Duodenal mucosa (tissue), 2 donors: ENCODE measurements at regions not wholly inside any gene's neighbourhood (a gene's known extent, or its start where the extent isn't known, plus 50 kb on each side); places are given as distances from the start of the nearest gene placed in this dataset.

Experiments used
- H3K27ac ChIP-seq: one replicate; pipeline ENCODE4 v1.7.0; 2013; ENCODE audit warnings: low read depth, low read length
- H3K27me3 ChIP-seq, 2 donors: one replicate each; pipeline ENCODE4 v1.7.0; 2013; ENCODE audit warnings: low read length in 2 of 2, control low read depth in 1 of 2; ENCODE audit not compliant: insufficient read depth in 2 of 2, control insufficient read depth in 1 of 2
- H3K36me3 ChIP-seq, 2 donors: one replicate each; pipeline ENCODE4 v1.7.0; 2013; ENCODE audit warnings: low read length in 2 of 2, control low read depth in 1 of 2; ENCODE audit not compliant: insufficient read depth in 2 of 2, control insufficient read depth in 1 of 2
- H3K4me1 ChIP-seq, 2 donors: one replicate each; pipeline ENCODE4 v1.7.0; 2013; ENCODE audit warnings: low read length in 2 of 2, control low read depth in 1 of 2; ENCODE audit not compliant: insufficient read depth in 2 of 2, control insufficient read depth in 1 of 2
- H3K4me3 ChIP-seq, 2 donors: one replicate each; pipeline ENCODE4 v1.7.0; 2013; ENCODE audit warnings: low read length in 2 of 2, low read depth in 1 of 2
- H3K9ac ChIP-seq, 2 donors: one replicate each; pipeline ENCODE4 v1.7.0; 2013; ENCODE audit warnings: low read length in 2 of 2, low read depth in 1 of 2
- H3K9me3 ChIP-seq, 2 donors: one replicate each; pipeline ENCODE4 v1.7.0; 2013; ENCODE audit warnings: low read length in 2 of 2, control low read depth in 1 of 2; ENCODE audit not compliant: control insufficient read depth in 1 of 2

DNA sequence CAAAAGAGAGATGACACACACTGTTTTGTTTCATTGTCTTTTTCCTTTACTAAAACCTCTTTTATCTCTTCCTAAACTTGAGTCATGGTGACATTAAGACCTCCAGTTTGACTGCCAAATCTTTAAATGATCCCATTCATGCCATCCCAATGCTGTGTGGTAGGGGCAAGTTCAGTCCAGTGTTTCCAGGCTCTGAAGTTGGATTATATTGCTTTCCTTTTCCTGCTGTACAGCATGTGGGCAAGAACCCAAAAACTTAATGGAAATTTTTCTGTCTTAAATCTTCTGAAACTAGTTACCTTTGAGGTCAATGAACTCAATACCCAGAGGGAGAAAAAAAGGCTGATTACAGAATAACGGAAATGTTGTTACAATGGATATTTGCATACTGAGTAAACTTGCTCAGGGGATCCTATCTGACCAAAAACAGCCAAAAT lies 187.1 kb upstream of the FAR2 start:
- Histone ChIP-seq H3K36me3 (no peaks in the 10 kb centered on the region), H3K4me1 (no peaks in the 10 kb centered on the region), H3K27ac (no peak overlapping the region), H3K9ac (no peak overlapping the region), H3K4me3 (no peak overlapping the region), H3K27me3 (no peaks in the 10 kb centered on the region), H3K9me3 (no peaks in the 10 kb centered on the region)

DNA sequence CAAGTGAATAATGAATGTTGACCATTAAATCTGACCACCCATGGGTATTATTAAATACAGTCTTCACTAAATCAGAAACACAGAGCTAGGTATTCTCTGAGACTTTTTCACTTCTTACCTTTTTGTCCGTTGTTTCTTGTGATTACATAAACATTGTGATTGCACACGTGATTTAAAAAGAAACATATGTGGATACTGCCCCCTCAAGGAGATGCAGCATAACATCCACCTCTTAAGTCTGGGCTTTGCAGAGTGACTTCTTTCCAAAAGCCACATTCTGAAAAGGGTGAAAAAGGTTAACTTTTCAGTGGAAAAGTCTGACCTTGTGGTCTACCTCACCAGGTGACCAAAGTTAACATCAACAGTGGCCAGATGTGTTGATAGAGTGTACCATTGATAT lies 185.5 kb upstream of the FAR2 start:
- H3K4me3 ChIP-seq = no peak overlapping the region
- no peaks in the 10 kb centered on the region for H3K4me1 ChIP-seq
- H3K27ac ChIP-seq = no peak overlapping the region
- H3K36me3 ChIP-seq = no peaks in the 10 kb centered on the region
- H3K27me3 ChIP-seq = no peaks in the 10 kb centered on the region
- no peak overlapping the region for H3K9ac ChIP-seq
- no peaks in the 10 kb centered on the region for H3K9me3 ChIP-seq

DNA sequence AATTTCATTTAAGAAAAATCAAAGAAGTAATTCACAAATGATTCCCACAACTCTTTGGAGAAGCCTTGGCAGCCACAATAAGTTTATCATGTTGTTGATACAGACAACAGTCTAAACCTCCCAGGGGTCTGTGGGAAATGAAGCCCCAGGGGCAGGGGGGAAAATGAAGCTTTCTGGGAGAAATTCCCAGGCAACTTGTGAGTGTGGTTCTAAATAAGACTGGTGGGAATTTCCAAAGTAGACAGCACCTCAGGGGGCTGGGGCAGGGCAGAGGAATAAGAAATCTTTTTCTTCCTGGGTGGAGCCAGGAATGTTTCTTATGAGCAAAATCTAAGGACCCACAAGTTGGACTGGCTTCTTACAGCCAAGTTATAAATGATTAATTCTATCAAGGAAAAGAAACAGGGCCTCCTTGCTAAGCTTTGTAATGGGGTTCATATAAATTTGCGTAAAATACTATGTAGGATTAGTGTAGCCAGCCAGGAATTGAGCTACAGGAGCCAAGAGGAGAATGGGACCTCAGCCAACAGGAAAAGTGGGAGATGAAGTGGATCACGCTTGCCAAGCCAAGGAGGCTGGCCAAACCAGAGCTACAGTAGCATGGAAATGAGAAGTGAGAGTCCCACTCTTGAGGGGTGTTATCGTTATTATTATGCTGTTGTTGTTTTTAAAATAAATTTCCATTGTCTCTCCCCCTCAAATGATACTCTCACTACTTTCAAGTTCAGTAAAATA lies 182.9 kb upstream of the FAR2 start:
- Histone ChIP-seq H3K9me3 (no peaks in the 10 kb centered on the region), H3K27me3 (no peaks in the 10 kb centered on the region), H3K27ac (no peak overlapping the region), H3K36me3 (no peaks in the 10 kb centered on the region), H3K4me3 (no peak overlapping the region), H3K9ac (no peak overlapping the region), H3K4me1 (no peaks in the 10 kb centered on the region)

DNA sequence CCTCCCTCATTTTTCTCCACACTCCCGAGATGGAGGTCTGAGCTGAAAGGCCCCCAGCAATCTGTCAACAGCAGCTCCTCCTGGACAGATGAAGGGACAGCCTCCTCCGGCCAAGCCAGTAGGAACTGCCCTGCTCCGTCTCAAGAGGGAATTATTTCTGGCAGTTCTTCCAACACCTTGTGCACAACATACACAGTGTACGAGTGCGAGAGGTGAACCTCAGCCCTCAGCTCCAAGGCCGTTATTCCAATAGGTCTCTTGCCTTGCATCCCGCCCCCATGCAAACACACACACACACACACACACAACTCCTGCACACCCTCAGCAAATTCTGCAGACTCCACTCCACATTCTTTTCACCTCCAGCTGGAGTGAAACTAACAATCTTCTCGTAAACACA lies 181.7 kb upstream of the FAR2 start:
- Histone ChIP-seq H3K9me3 (no peaks in the 10 kb centered on the region), H3K4me1 (no peaks in the 10 kb centered on the region), H3K4me3 (no peak overlapping the region), H3K27me3 (no peaks in the 10 kb centered on the region), H3K27ac (no peak overlapping the region), H3K36me3 (no peaks in the 10 kb centered on the region), H3K9ac (no peak overlapping the region)

DNA sequence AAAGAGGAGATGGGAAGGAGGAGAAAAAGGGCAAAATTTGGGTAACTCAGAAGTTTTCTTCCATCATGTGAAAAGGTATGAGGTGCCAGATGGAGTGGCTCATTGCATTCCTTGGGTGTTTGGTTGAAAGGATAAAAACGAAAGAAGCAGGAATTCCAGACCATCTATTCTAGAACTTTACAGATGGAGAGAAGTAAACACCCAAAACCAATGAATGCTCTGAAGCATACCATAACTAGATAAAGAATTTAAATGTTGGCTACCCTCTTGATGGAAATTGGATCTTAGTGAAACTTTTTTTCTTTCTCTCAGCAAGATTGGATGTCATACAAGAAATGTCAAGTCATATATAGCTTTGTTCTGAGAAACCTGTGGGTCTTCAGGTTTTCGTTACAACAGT lies 175.6 kb upstream of the FAR2 start:
- no peak overlapping the region for H3K27ac ChIP-seq
- H3K4me1 ChIP-seq = no peaks in the 10 kb centered on the region
- no peak overlapping the region for H3K4me3 ChIP-seq
- no peaks in the 10 kb centered on the region for H3K27me3 ChIP-seq
- H3K9me3 ChIP-seq = no peaks in the 10 kb centered on the region
- H3K36me3 ChIP-seq = no peaks in the 10 kb centered on the region
- no peak overlapping the region for H3K9ac ChIP-seq

DNA sequence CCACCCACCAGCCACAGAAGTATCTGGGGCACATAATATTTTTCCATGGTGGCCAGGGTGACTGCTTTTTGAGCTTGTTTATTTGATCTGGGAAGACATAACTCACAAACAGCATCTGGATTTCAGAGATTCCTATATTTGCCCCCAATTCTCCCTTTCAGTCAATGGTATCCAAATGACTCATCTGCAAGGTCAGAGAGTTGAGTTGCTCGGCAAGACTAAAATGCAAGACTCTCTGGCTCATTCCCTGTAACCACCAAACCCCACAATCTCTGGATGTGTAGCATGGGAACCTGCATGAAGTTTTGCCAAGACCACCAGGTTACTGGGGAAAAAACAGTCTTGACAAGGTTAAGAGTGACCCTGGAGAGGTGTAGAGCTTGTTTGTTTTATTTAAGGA lies 174.9 kb upstream of the FAR2 start:
- Histone ChIP-seq H3K27ac (no peak overlapping the region), H3K4me1 (no peaks in the 10 kb centered on the region), H3K4me3 (no peak overlapping the region), H3K27me3 (no peaks in the 10 kb centered on the region), H3K36me3 (no peaks in the 10 kb centered on the region), H3K9ac (no peak overlapping the region), H3K9me3 (no peaks in the 10 kb centered on the region)

DNA sequence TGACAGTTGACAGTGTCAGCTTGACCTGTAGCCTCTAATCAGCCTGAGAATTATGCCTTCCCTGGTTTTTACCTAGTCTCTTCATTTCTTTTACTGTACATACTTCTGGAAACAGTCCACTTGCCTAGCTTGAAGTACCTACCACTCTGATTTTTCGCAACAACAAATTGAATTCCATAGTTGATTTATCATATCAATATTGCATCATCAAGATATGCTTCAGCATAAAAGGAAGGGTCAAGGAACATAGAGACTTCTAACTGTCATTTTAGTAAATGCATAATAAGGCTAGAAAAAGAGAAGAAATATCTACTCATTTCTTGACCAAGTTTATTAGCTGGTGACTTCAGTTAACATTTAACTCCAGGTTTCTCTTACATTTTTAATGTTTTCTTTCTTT lies 174.2 kb upstream of the FAR2 start:
- no peaks in the 10 kb centered on the region for H3K36me3 ChIP-seq
- H3K27me3 ChIP-seq = no peaks in the 10 kb centered on the region
- no peaks in the 10 kb centered on the region for H3K4me1 ChIP-seq
- H3K9ac ChIP-seq = no peak overlapping the region
- H3K4me3 ChIP-seq = no peak overlapping the region
- H3K9me3 ChIP-seq = no peaks in the 10 kb centered on the region
- no peak overlapping the region for H3K27ac ChIP-seq

DNA sequence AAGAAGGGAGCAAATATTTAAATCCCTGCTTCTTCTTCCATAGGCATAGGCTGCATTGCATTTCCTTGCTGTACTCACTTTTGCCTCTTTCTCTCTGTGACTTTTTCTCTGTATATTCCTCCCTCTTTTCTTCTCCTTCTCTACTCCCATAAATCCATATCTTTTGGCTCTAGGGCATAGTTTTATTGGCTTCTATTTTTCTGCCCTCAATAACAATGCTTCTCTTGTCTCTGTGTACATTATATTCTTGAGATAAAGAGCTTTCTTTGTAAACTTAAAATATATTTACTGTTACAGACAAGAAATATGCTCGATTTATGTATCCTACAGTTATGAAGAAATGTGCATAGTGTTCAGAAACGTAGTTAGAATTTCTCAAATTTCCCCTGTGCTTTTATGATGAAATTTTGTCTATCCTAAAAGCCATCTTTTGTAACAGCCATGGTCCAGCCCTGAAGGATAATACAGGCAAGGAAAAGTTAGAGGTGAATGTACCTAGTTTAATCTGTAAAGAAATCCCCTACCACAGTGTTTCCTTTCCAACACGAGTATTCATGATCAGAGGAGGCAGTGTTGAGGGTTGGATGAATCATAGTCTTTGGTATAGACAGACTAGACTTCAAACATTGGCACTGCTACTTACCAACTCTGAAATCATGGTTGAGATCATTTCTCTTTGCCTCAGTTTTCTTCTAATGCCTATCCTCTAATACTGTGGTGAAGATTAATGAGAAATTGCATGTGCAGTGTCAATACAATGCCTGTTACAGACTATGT lies 173.3 kb upstream of the FAR2 start:
- H3K27ac ChIP-seq = no peak overlapping the region
- H3K4me1 ChIP-seq = no peaks in the 10 kb centered on the region

DNA sequence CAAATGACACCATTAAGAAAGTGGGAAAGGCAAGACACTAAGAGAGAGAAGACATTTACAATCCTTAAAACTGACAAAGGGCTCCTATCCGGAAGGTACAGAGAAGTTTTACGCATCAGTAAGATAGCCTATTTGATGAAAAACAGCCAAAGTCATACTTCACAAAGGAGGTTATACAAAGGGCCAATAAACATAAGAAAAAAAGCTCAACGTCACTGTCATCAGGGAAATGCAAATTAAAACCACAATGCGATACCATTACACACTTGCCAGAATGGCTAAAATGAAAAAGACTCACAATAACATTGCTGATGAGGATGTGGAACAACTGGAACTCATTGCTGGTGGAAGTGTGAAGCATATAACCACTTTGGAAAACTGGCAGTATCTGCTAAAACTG lies 168.6 kb upstream of the FAR2 start:
- no peaks in the 10 kb centered on the region for H3K9me3 ChIP-seq
- no peaks in the 10 kb centered on the region for H3K4me1 ChIP-seq
- no peaks in the 10 kb centered on the region for H3K27me3 ChIP-seq
- H3K36me3 ChIP-seq = no peaks in the 10 kb centered on the region
- H3K27ac ChIP-seq = no peak overlapping the region
- no peak overlapping the region for H3K9ac ChIP-seq
- no peak overlapping the region for H3K4me3 ChIP-seq

More for the DNA sequence above, 173.3 kb upstream of the FAR2 start:
- Histone ChIP-seq H3K36me3 (no peaks in the 10 kb centered on the region), H3K27me3 (no peaks in the 10 kb centered on the region), H3K9ac (no peak overlapping the region), H3K9me3 (no peaks in the 10 kb centered on the region), H3K4me3 (no peak overlapping the region)

DNA sequence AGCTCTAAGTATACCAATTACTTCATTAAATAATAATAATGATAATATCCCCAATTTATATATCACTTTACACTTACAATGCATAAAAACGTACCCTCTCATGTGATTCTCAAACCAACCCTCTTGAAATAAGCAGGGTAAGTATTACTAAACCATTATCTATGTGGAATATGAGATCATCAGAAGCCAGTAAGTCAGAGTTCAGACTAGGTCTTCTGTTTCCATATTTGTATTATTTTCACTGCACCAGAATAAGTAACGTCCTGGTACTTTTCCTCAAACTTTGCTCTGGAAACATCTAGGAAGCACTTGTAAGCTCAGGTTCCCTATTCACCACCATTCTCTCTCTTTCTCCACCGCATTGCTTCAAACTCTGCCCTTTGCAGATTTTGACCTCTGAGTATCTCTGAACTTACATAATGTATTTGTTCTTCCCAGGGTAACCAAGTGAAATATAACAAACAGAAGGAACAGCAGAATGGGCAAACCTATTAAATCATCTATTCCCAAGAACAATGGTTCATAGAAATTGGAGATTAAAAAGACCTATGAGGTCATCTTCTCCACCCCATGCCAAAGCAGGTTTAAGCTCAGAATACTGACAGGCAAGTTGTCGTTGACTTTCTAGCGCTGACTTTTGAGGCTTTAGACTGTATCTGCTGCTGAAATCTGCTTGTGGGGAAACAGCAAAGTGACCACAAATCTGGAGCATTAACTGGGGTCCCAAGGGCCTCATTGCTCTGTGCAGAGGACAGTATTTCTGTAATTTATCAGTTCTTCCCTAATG lies 161.3 kb upstream of the FAR2 start:
- H3K36me3 ChIP-seq = no peaks in the 10 kb centered on the region
- no peak overlapping the region for H3K4me3 ChIP-seq
- H3K4me1 ChIP-seq = no peaks in the 10 kb centered on the region
- no peak overlapping the region for H3K9ac ChIP-seq
- H3K27me3 ChIP-seq = no peaks in the 10 kb centered on the region
- no peak overlapping the region for H3K27ac ChIP-seq
- H3K9me3 ChIP-seq = no peaks in the 10 kb centered on the region
